Vagina (tissue), 2 donors: ENCODE measurements at regions not wholly inside any gene's neighbourhood (a gene's known extent, or its start where the extent isn't known, plus 50 kb on each side); places are given as distances from the start of the nearest gene placed in this dataset.
"Not testable (repeated sequence)": the region's sequence is repeated elsewhere in the genome, so short reads cannot be mapped to it uniquely, and the experiment has no call there.

Source experiments
- POLR2A ChIP-seq, 2 donors: fragments of 450-650 bp; IDR thresholded peaks; one replicate each; pipeline ENCODE4 v1.6.1; 2017; ENCODE audit warnings: antibody characterized with exemption in 2 of 2, mild to moderate bottlenecking in 2 of 2, moderate library complexity in 2 of 2
- TF ChIP-seq, protein P1 (sequence below), 3 experiments: fragments of 450-650 bp in 2 of 3; fragments of 200-600 bp in 1 of 3; sonication (generic) in 1 of 3; IDR thresholded peaks; one replicate each; pipeline ENCODE4 v1.5.1; 2017 to 2019; ENCODE audit warnings: antibody characterized with exemption in 3 of 3, mild to moderate bottlenecking in 2 of 3, moderate library complexity in 2 of 3

DNA sequence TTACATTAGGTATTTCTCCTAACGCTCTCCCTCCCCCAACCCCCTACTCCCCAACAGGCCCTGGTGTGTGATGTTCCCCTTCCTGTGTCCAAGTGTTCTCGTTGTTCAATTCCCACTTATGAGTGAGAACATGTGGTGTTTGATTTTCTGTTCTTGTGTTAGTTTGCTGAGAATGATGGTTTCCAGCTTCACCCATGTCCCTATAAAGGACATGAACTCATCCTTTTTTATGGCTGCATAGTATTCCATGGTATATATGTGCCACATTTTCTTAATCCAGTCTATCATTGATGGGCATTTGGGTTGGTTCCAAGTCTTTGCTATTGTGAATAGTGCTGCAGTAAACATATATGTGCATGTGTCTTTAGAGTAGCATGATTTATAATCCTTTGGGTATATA is 162.1 kb upstream of the DLX2 start:
- TF ChIP-seq, protein P1, sequence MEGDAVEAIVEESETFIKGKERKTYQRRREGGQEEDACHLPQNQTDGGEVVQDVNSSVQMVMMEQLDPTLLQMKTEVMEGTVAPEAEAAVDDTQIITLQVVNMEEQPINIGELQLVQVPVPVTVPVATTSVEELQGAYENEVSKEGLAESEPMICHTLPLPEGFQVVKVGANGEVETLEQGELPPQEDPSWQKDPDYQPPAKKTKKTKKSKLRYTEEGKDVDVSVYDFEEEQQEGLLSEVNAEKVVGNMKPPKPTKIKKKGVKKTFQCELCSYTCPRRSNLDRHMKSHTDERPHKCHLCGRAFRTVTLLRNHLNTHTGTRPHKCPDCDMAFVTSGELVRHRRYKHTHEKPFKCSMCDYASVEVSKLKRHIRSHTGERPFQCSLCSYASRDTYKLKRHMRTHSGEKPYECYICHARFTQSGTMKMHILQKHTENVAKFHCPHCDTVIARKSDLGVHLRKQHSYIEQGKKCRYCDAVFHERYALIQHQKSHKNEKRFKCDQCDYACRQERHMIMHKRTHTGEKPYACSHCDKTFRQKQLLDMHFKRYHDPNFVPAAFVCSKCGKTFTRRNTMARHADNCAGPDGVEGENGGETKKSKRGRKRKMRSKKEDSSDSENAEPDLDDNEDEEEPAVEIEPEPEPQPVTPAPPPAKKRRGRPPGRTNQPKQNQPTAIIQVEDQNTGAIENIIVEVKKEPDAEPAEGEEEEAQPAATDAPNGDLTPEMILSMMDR (IDR thresholded peaks at IDR 0.05) = not testable (repeated sequence)
- TF ChIP-seq POLR2A (IDR thresholded peaks at IDR 0.05) = not testable (repeated sequence)
